Erythroblast (primary cell): ENCODE measurements at regions not wholly inside any gene's neighbourhood (a gene's known extent, or its start where the extent isn't known, plus 50 kb on each side); places are given as distances from the start of the nearest gene placed in this dataset.

ENCODE experiments used
- GATA1 ChIP-seq: IDR thresholded peaks from 2 replicates; pipeline ENCODE4 v1.6.1; 2011; ENCODE audit warnings: low read depth, mild to moderate bottlenecking, control low read depth, low read length, moderate library complexity
- POLR2A ChIP-seq: IDR thresholded peaks from 2 replicates; pipeline ENCODE4 v1.6.1; 2011; ENCODE audit warnings: mild to moderate bottlenecking, low read length

- TF ChIP-seq POLR2A, result no peak
- no peak for TF ChIP-seq GATA1
Observed at GRCh38 chr4:176611381-176611780, 181.3 kb downstream of the VEGFC start.
